ENCODE measurements at regions not wholly inside any gene's neighbourhood (a gene's known extent, or its start where the extent isn't known, plus 50 kb on each side); places are given as distances from the start of the nearest gene placed in this dataset.

GRCh38 chr19:16025108-16026101, 50.9 kb upstream of the TPM4 start:
- no peak for TF ChIP-seq FOS (IDR thresholded peaks at IDR 0.05; ENCODE audit: low read depth, low read length)
- peak; percentile 62 for TF ChIP-seq CTCF (conservative IDR thresholded peaks at IDR 0.05; ENCODE audit: low read depth, low read length)
- TF ChIP-seq MAFK (IDR thresholded peaks at IDR 0.05; ENCODE audit: low read depth, low read length) = no peak
- no peak for TF ChIP-seq POLR2A (IDR thresholded peaks at IDR 0.05; ENCODE audit: low read depth, low read length)
- TF ChIP-seq CEBPB (IDR thresholded peaks at IDR 0.05; ENCODE audit: low read depth, low read length) = no peak
- TF ChIP-seq BHLHE40 (IDR thresholded peaks at IDR 0.05; ENCODE audit: low read depth, low read length) = no peak
- TF ChIP-seq SMC3 (IDR thresholded peaks at IDR 0.05; ENCODE audit: low read depth, low read length) = peak; percentile 73
- TF ChIP-seq ELK1 (IDR thresholded peaks at IDR 0.05; ENCODE audit: borderline replicate concordance, low read depth, low read length) = no peak
- no peak for TF ChIP-seq MAZ (IDR thresholded peaks at IDR 0.05; ENCODE audit: borderline replicate concordance, low read depth, low read length)
- TF ChIP-seq NFE2L2 (IDR thresholded peaks at IDR 0.05; ENCODE audit: low read depth, low read length) = no peak
- 0 out of 2 replicates have a peak, but pooled peaks have one; percentile 3 for TF ChIP-seq USF2 (IDR thresholded peaks at IDR 0.05; ENCODE audit: low read depth, low read length)
- no peak for TF ChIP-seq RCOR1 (IDR thresholded peaks at IDR 0.05; ENCODE audit: insufficient replicate concordance, low read length)

Data from IMR-90 (cell line).